Neural cell (in vitro differentiated cells): ENCODE measurements at regions not wholly inside any gene's neighbourhood (a gene's known extent, or its start where the extent isn't known, plus 50 kb on each side); places are given as distances from the start of the nearest gene placed in this dataset.

ENCODE experiments used
- H2AFZ ChIP-seq: fragments of 200-600, 300-800 bp; sonication (generic), shearing (Covaris generic); 2 replicates; pipeline ENCODE4 v1.6.0; 2014; ENCODE audit warnings: low read depth, mild to moderate bottlenecking, antibody characterized with exemption, low read length, moderate library complexity
- H3F3A ChIP-seq: fragments of 200-600 bp; shearing (Covaris generic); 2 replicates; pipeline ENCODE4 v1.6.1; 2016; ENCODE audit warnings: mild to moderate bottlenecking, moderate library complexity, mixed read lengths, antibody characterized with exemption, low read length; ENCODE audit not compliant: insufficient read depth, poor library complexity, severe bottlenecking
- H3K27ac ChIP-seq: fragments of 200-600, 300-800 bp; sonication (generic), shearing (Covaris generic); 2 replicates; pipeline ENCODE4 v1.5.1; 2014; ENCODE audit warnings: mild to moderate bottlenecking, low read length, moderate library complexity
- H3K27me3 ChIP-seq: fragments of 300-800, 200-600 bp; sonication (generic), shearing (Covaris generic); 2 replicates; pipeline ENCODE4 v1.6.0; 2014; ENCODE audit warnings: mild to moderate bottlenecking, low read depth, low read length, moderate library complexity; ENCODE audit not compliant: insufficient read depth
- H3K36me3 ChIP-seq: fragments of 300-800, 200-600 bp; sonication (generic), shearing (Covaris generic); 2 replicates; pipeline ENCODE4 v1.5.1; 2014; ENCODE audit warnings: mild to moderate bottlenecking, antibody characterized with exemption, low read length, moderate library complexity; ENCODE audit not compliant: insufficient read depth
- H3K4me2 ChIP-seq: fragments of 300-800, 200-600 bp; sonication (generic), shearing (Covaris generic); 2 replicates; pipeline ENCODE4 v1.6.0; 2014; ENCODE audit warnings: mild to moderate bottlenecking, low read length
- H3K4me3 ChIP-seq: fragments of 300-800, 200-600 bp; sonication (generic), shearing (Covaris generic); 2 replicates; pipeline ENCODE4 v1.5.1; 2014; ENCODE audit warnings: mild to moderate bottlenecking, low read length, moderate library complexity
- H3K79me2 ChIP-seq: fragments of 200-600 bp; shearing (Covaris generic); replicated peaks from 2 replicates; pipeline ENCODE4 v1.6.0; 2014; ENCODE audit warnings: mild to moderate bottlenecking, low read length, moderate library complexity; ENCODE audit not compliant: insufficient read depth
- H3K9ac ChIP-seq: fragments of 300-800, 200-600 bp; sonication (generic), shearing (Covaris generic); 2 replicates; pipeline ENCODE4 v1.6.1; 2016; ENCODE audit warnings: mild to moderate bottlenecking, low read length, mixed read lengths
- H3K9me2 ChIP-seq: fragments of 200-600 bp; shearing (Covaris generic); 2 replicates; pipeline ENCODE4 v1.6.1; 2016; ENCODE audit warnings: mild to moderate bottlenecking, low read length, mixed read lengths; ENCODE audit not compliant: insufficient read depth
- H3K9me3 ChIP-seq: fragments of 200-600, 300-800 bp; sonication (generic), shearing (Covaris generic); 2 replicates; pipeline ENCODE4 v1.6.1; 2016; ENCODE audit warnings: mild to moderate bottlenecking, mixed run types, low read length, moderate library complexity, mixed read lengths
- H4K20me1 ChIP-seq: fragments of 200-600 bp; shearing (Covaris generic); 2 replicates; pipeline ENCODE4 v1.6.1; 2016; ENCODE audit warnings: mild to moderate bottlenecking, mixed run types; ENCODE audit not compliant: insufficient read depth
- EP300 ChIP-seq: fragments of 450-650 bp; conservative IDR thresholded peaks from 2 replicates; pipeline ENCODE4 v1.6.1; 2014; ENCODE audit warnings: antibody characterized with exemption, mild to moderate bottlenecking, moderate library complexity; ENCODE audit not compliant: poor library complexity, severe bottlenecking
- EZH2 ChIP-seq: fragments of 200-600, 300-800 bp; shearing (Covaris generic), sonication (generic); IDR thresholded peaks from 2 replicates; pipeline ENCODE4 v1.6.1; 2014; ENCODE audit warnings: antibody characterized with exemption, low read length, borderline replicate concordance, mild to moderate bottlenecking; ENCODE audit not compliant: insufficient read depth, poor library complexity, severe bottlenecking
- MXI1 ChIP-seq: fragments of 450-650 bp; conservative IDR thresholded peaks from 2 replicates; pipeline ENCODE4 v1.6.1; 2014; ENCODE audit warnings: antibody characterized with exemption, mild to moderate bottlenecking; ENCODE audit not compliant: poor library complexity, severe bottlenecking
- POLR2AphosphoS5 ChIP-seq: IDR thresholded peaks from 2 replicates; pipeline ENCODE4 v1.6.1; 2012
- RAD21 ChIP-seq: fragments of 450-650 bp; conservative IDR thresholded peaks from 2 replicates; pipeline ENCODE4 v1.6.1; 2014; ENCODE audit warnings: antibody characterized with exemption, mild to moderate bottlenecking, moderate library complexity
- SMC3 ChIP-seq: fragments of 450-650 bp; conservative IDR thresholded peaks from 2 replicates; pipeline ENCODE4 v1.6.1; 2014; ENCODE audit warnings: antibody characterized with exemption, mild to moderate bottlenecking, moderate library complexity; ENCODE audit not compliant: poor library complexity
- TAF1 ChIP-seq: IDR thresholded peaks from 2 replicates; pipeline ENCODE4 v1.6.1; 2012; ENCODE audit warnings: low read depth
- TF ChIP-seq, protein P1 (sequence below): IDR thresholded peaks from 2 replicates; pipeline ENCODE4 v1.6.1; 2012; ENCODE audit warnings: borderline replicate concordance
- TF ChIP-seq, protein P2 (sequence below): fragments of 450-650 bp; IDR thresholded peaks from 2 replicates; pipeline ENCODE4 v1.5.1; 2014; ENCODE audit warnings: antibody characterized with exemption, mild to moderate bottlenecking, moderate library complexity; ENCODE audit not compliant: poor library complexity, severe bottlenecking

DNA sequence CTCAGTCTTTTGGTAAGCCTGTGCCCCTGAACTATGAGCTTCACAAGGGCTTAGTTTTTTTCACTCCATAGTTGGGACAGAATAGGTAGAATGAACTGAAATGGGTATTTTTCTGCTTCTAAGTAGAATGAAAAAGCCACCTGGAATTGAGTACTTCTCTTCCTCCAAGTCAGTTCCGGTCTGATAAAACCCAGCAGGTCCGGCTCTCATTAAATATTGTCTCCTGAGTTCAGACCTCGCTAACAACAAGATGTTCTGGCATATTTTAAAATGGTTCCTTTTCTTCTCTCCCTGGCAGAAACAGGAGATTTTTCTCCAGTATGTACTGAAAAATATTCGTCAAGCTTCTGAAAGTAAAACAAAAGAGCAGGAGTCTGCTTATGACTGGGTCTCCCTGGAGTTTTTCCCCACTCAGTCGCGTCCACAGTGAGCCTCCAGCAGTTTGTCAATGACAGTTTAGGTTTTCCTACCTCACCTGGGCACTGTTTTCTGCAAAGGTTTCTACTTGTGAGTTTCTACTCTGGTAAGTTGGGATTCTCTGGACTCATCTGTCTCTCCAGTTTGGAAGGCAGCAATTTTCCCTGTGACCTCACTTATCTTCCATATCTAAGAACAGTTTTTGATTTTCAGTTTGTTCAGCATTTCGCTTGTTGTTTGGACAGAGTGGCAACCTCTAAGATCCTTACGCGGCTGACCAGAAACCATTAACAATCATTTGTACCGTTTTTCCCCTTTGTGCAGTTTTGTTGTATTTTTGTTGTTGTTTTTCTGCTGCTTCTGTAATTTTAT lies 868.0 kb downstream of the METTL15 start:
- Histone ChIP-seq H3K36me3 (no peaks in the 10 kb centered on the region), H4K20me1 (no peaks in the 10 kb centered on the region), H3K27me3 (no peaks in the 10 kb centered on the region), H3K9ac (no peak overlapping the region), H3K4me3 (no peak overlapping the region), H3K9me2 (no peaks in the 10 kb centered on the region), H3K9me3 (no peaks in the 10 kb centered on the region), H3K4me2 (no peak overlapping the region), H2AFZ (no peak overlapping the region), H3K27ac (no peak overlapping the region), H3F3A (no peaks in the 10 kb centered on the region), H3K79me2 (no peaks in the 10 kb centered on the region)
- TF ChIP-seq POLR2AphosphoS5 (no peak), RAD21 (no peak), MXI1 (no peak), SMC3 (no peak), EP300 (no peak), EZH2 (no peak)
- TF ChIP-seq, protein P1, sequence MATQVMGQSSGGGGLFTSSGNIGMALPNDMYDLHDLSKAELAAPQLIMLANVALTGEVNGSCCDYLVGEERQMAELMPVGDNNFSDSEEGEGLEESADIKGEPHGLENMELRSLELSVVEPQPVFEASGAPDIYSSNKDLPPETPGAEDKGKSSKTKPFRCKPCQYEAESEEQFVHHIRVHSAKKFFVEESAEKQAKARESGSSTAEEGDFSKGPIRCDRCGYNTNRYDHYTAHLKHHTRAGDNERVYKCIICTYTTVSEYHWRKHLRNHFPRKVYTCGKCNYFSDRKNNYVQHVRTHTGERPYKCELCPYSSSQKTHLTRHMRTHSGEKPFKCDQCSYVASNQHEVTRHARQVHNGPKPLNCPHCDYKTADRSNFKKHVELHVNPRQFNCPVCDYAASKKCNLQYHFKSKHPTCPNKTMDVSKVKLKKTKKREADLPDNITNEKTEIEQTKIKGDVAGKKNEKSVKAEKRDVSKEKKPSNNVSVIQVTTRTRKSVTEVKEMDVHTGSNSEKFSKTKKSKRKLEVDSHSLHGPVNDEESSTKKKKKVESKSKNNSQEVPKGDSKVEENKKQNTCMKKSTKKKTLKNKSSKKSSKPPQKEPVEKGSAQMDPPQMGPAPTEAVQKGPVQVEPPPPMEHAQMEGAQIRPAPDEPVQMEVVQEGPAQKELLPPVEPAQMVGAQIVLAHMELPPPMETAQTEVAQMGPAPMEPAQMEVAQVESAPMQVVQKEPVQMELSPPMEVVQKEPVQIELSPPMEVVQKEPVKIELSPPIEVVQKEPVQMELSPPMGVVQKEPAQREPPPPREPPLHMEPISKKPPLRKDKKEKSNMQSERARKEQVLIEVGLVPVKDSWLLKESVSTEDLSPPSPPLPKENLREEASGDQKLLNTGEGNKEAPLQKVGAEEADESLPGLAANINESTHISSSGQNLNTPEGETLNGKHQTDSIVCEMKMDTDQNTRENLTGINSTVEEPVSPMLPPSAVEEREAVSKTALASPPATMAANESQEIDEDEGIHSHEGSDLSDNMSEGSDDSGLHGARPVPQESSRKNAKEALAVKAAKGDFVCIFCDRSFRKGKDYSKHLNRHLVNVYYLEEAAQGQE, result no peak
- TF ChIP-seq, protein P2, sequence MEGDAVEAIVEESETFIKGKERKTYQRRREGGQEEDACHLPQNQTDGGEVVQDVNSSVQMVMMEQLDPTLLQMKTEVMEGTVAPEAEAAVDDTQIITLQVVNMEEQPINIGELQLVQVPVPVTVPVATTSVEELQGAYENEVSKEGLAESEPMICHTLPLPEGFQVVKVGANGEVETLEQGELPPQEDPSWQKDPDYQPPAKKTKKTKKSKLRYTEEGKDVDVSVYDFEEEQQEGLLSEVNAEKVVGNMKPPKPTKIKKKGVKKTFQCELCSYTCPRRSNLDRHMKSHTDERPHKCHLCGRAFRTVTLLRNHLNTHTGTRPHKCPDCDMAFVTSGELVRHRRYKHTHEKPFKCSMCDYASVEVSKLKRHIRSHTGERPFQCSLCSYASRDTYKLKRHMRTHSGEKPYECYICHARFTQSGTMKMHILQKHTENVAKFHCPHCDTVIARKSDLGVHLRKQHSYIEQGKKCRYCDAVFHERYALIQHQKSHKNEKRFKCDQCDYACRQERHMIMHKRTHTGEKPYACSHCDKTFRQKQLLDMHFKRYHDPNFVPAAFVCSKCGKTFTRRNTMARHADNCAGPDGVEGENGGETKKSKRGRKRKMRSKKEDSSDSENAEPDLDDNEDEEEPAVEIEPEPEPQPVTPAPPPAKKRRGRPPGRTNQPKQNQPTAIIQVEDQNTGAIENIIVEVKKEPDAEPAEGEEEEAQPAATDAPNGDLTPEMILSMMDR, result no peak

DNA sequence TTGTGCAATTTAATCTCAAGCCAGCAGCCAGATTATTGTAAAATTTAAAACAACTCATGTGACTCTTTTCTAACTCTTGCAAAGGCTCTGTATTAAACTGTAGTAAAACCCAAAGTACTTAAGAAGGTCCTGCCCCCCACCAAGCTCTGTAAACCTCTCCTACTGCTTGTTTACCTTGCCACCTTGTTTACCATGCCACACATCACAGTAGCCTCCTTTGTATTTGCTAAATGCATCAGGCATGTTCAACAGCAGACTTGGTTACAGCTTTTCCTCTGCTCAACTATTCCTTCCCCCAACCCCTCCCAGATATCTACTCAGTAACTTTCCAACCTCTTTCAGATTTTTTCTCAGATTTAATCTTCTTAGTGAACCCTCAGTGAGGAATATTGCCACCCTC lies 861.6 kb downstream of the METTL15 start:
- no peaks in the 10 kb centered on the region for H3K9me3 ChIP-seq
- no peaks in the 10 kb centered on the region for H3K27me3 ChIP-seq
- no peaks in the 10 kb centered on the region for H3F3A ChIP-seq
- no peaks in the 10 kb centered on the region for H3K36me3 ChIP-seq
- H3K4me3 ChIP-seq, result no peak overlapping the region
- no peak overlapping the region for H3K4me2 ChIP-seq
- no peaks in the 10 kb centered on the region for H4K20me1 ChIP-seq
- no peaks in the 10 kb centered on the region for H3K9me2 ChIP-seq
- TF ChIP-seq TAF1, result no peak
- TF ChIP-seq POLR2AphosphoS5, result no peak
- TF ChIP-seq, protein P2, result no peak
- no peak for TF ChIP-seq MXI1
- no peak for TF ChIP-seq RAD21
- TF ChIP-seq, protein P1, result no peak
- TF ChIP-seq SMC3, result no peak
- TF ChIP-seq EZH2, result no peak
- TF ChIP-seq EP300, result no peak
- no peak overlapping the region for H3K27ac ChIP-seq
- H3K9ac ChIP-seq, result no peak overlapping the region
- no peaks in the 10 kb centered on the region for H3K79me2 ChIP-seq
- H2AFZ ChIP-seq, result no peak overlapping the region
